ENCODE measurements at regions not wholly inside any gene's neighbourhood (a gene's known extent, or its start where the extent isn't known, plus 50 kb on each side); places are given as distances from the start of the nearest gene placed in this dataset.

- H3K9me3 ChIP-seq, result peaks cover 0 to 18% (median 10%) of the 10 kb centered on the region in 11 donors
- intact Hi-C loops (cut with DNase I), result no loop called here
- no peak overlapping the region for H3K27ac ChIP-seq
- H3K4me1 ChIP-seq, result no peaks in the 10 kb centered on the region
- peaks cover 0 to 26% (median 4%) of the 10 kb centered on the region in 7 donors for H3K27me3 ChIP-seq
- H3K4me3 ChIP-seq, result no peak overlapping the region
- no peak for TF ChIP-seq CTCF (IDR thresholded peaks at IDR 0.05)
- DNase-seq (no peak), ATAC-seq (no peak)
- WGBS, 2 donors, result 76 to 79% methylated on average over 10 of the region's 10 CpGs
- H3K36me3 ChIP-seq, result no peaks in the 10 kb centered on the region
Observed at GRCh38 chr12:131421509-131422186, 289.2 kb upstream of the SFSWAP start.

GRCh38 chr12:131422187-131422520 lies 288.7 kb upstream of the SFSWAP start:
- DNase-seq (no peak), ATAC-seq (no peak)
- no peak for TF ChIP-seq CTCF (IDR thresholded peaks at IDR 0.05)
- no peak overlapping the region for H3K27ac ChIP-seq
- 85 to 92% methylated on average over 5 of the region's 5 CpGs for WGBS, 2 donors
- no peaks in the 10 kb centered on the region for H3K4me1 ChIP-seq
- H3K36me3 ChIP-seq, result no peaks in the 10 kb centered on the region
- H3K9me3 ChIP-seq, result peaks cover 0 to 18% (median 10%) of the 10 kb centered on the region in 11 donors
- intact Hi-C loops (cut with DNase I), result no loop called here
- no peak overlapping the region for H3K4me3 ChIP-seq
- peaks cover 0 to 28% (median 4%) of the 10 kb centered on the region in 7 donors for H3K27me3 ChIP-seq

DNA sequence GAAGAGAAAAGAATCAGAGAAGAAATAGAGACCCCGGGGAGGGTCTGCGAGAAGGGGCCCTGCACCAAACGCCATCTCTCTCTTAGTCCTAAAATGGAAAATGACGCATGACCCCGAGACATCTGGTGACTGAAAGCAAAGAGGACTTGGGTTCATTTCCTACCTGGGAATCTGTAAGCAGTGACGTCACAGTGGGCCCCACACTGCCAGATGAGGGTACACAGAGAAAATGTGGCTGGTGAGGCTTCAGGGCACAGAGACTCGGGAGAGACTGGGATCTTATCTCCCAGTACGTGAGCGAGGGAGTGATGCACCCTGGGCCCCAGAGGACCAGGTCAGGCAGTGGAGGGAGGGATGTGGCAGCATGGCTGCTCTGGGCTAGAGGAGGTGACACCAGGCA lies 288.1 kb upstream of the SFSWAP start:
- Histone ChIP-seq H3K9me3 (peaks cover 0 to 18% (median 10%) of the 10 kb centered on the region in 11 donors), H3K36me3 (no peaks in the 10 kb centered on the region), H3K27me3 (peaks cover 0 to 30% (median 4%) of the 10 kb centered on the region in 7 donors), H3K27ac (no peak overlapping the region), H3K4me3 (no peak overlapping the region), H3K4me1 (no peaks in the 10 kb centered on the region)
- 69% methylated on average over 9 of the region's 9 CpGs for WGBS, 2 donors
- intact Hi-C loops (cut with DNase I), result no loop called here
- TF ChIP-seq CTCF (IDR thresholded peaks at IDR 0.05), result no peak
- DNase-seq (no peak), ATAC-seq (no peak)

DNA sequence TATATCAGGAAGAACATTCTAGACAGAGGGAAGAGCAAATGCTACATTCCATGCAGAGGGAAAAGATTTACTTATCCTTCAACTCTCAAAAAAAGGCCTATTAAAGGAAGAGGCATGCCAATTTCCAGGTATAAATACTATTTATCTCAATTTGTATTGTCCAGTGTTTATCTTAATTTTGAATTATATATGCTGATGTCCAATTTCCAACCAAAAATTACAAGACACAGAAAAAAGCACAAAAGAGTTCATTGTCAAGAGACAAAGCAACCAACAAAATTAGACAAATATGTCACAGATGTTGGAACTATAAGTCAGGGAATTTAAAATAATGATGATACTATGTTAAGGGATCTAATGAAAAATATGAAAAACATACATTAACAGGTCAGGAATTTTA lies 286.6 kb upstream of the SFSWAP start:
- TF ChIP-seq CTCF (IDR thresholded peaks at IDR 0.05), result no peak
- H3K4me1 ChIP-seq, result no peaks in the 10 kb centered on the region
- peaks cover 0 to 30% (median 4%) of the 10 kb centered on the region in 7 donors for H3K27me3 ChIP-seq
- H3K27ac ChIP-seq, result no peak overlapping the region
- H3K9me3 ChIP-seq, result peaks cover 0 to 18% (median 10%) of the 10 kb centered on the region in 11 donors
- DNase-seq (no peak), ATAC-seq (no peak)
- H3K4me3 ChIP-seq, result no peak overlapping the region
- intact Hi-C loops (cut with DNase I), result no loop called here
- H3K36me3 ChIP-seq, result no peaks in the 10 kb centered on the region
